Glutamatergic neuron (in vitro differentiated cells): ENCODE measurements at regions not wholly inside any gene's neighbourhood (a gene's known extent, or its start where the extent isn't known, plus 50 kb on each side); places are given as distances from the start of the nearest gene placed in this dataset.

Source experiments
- DNase-seq: peaks from one replicate; pipeline ENCODE4 v3.0.0; 2022
- H3K27ac Mint-ChIP-seq: one replicate; pipeline ENCODE4 v1.8.0; 2020; ENCODE audit warnings: mild to moderate bottlenecking, mixed read lengths, inconsistent platforms; ENCODE audit not compliant: unreplicated experiment
- H3K27me3 Mint-ChIP-seq: one replicate; pipeline ENCODE4 v1.8.0; 2020; ENCODE audit warnings: mild to moderate bottlenecking, moderate library complexity, mixed read lengths, inconsistent platforms; ENCODE audit not compliant: unreplicated experiment
- H3K36me3 Mint-ChIP-seq: one replicate; pipeline ENCODE4 v1.8.0; 2020; ENCODE audit warnings: mild to moderate bottlenecking, mixed read lengths, inconsistent platforms; ENCODE audit not compliant: unreplicated experiment
- H3K4me1 Mint-ChIP-seq: one replicate; pipeline ENCODE4 v1.8.0; 2020; ENCODE audit warnings: mild to moderate bottlenecking, low read depth, mixed read lengths, inconsistent platforms; ENCODE audit not compliant: unreplicated experiment
- H3K4me3 Mint-ChIP-seq: one replicate; pipeline ENCODE4 v1.8.0; 2020; ENCODE audit warnings: mild to moderate bottlenecking, mixed read lengths, inconsistent platforms; ENCODE audit not compliant: unreplicated experiment
- H3K9me3 Mint-ChIP-seq: one replicate; pipeline ENCODE4 v1.8.0; 2020; ENCODE audit warnings: mild to moderate bottlenecking, moderate library complexity, mixed read lengths, inconsistent platforms; ENCODE audit not compliant: unreplicated experiment
- TF ChIP-seq, protein P1 (sequence below): fragments of 200-600 bp; sonication (generic); IDR thresholded peaks from one replicate; pipeline ENCODE4 v1.5.0; 2021; ENCODE audit not compliant: partially characterized antibody, unreplicated experiment

DNA sequence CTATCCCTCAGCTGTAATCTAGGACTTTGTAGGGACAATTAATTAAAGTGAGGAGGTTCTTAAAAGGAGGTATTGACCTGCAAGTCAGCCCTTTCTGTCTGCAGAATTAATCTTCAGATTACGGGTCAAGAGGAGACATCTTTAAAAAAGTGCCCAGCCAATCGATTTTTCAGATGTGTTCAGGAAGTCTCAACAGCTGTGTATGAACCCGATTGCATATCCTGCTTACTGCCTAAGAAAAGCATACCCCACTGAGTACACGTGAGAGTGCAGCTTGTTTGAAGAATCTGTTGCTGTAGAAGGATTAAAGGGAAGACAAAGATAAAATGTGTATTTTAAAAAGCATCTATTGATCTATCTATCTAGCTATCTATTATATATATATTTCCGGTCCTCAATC is 1194.5 kb downstream of the UQCRFS1 start:
- Mint-ChIP-seq H3K9me3 (peaks cover 6% of the 10 kb centered on the region), H3K4me3 (no peak overlapping the region), H3K4me1 (peaks cover 6% of the 10 kb centered on the region), H3K27ac (no peak overlapping the region), H3K27me3 (peaks cover 4% of the 10 kb centered on the region), H3K36me3 (no peaks in the 10 kb centered on the region)
- TF ChIP-seq, protein P1, sequence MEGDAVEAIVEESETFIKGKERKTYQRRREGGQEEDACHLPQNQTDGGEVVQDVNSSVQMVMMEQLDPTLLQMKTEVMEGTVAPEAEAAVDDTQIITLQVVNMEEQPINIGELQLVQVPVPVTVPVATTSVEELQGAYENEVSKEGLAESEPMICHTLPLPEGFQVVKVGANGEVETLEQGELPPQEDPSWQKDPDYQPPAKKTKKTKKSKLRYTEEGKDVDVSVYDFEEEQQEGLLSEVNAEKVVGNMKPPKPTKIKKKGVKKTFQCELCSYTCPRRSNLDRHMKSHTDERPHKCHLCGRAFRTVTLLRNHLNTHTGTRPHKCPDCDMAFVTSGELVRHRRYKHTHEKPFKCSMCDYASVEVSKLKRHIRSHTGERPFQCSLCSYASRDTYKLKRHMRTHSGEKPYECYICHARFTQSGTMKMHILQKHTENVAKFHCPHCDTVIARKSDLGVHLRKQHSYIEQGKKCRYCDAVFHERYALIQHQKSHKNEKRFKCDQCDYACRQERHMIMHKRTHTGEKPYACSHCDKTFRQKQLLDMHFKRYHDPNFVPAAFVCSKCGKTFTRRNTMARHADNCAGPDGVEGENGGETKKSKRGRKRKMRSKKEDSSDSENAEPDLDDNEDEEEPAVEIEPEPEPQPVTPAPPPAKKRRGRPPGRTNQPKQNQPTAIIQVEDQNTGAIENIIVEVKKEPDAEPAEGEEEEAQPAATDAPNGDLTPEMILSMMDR, result no peak
- DNase-seq, result no peak

DNA sequence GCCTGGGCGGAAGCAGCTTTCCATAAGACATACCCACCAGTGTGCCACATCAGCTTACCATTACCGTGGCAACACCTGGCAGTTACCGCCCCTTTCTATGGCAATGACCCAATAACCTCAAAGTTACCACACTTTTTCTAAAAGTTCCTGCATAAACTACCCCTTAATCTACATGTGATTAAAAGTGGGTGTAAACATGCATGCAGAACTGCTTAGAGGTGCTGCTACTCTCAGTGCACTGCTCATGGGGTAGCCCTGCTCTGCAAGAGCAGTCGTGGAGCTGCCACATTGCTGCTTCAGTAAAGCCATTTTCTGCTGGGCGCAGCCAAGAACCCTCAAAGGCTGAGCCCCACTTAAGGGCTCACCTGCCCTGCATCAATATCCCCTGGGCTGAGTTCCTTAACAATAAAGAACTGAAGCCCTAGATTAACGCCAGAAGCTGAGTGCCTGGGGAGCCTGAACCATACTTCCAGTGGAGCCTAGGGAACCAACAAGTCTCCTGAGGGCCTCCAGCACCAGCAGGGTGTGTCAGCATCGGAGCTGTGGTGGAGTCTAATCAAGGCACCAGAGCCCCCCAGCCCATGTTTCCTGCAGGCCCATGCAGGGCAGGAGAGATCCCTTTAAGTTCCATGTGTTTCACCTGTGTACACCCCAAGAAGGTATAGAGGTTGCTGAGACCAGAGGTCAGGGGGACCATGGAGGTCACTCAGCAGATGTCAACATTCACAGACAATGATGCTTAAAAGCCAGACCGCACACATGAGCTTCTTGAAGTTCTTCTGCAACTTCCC is 1198.1 kb downstream of the UQCRFS1 start:
- TF ChIP-seq, protein P1, result no peak
- DNase-seq, result no peak
- Mint-ChIP-seq H3K36me3 (no peaks in the 10 kb centered on the region), H3K4me1 (peaks cover 4% of the 10 kb centered on the region), H3K27me3 (peaks cover 4% of the 10 kb centered on the region), H3K4me3 (no peak overlapping the region), H3K27ac (no peak overlapping the region), H3K9me3 (peaks cover 6% of the 10 kb centered on the region)

DNA sequence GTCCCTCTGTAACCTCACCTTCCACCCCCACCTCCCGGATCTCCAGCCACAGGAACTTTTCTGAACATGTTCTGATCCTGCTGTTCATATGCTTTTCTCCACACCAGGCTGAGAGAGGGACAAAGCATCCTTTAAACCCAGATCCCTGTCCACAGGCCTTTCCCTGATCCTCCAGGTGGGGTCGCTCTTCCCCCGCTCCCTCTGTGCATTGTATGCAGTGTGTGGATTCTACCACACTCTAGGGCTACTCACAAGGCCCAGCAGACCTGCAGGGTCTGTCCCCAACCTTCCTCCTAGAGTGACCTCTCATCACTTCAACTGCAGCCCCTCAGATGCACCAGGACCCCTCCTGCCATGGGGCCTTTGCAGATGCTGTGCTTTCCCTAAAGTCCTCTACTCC is 1200.6 kb downstream of the UQCRFS1 start:
- Mint-ChIP-seq H3K9me3 (peaks cover 6% of the 10 kb centered on the region), H3K27ac (no peak overlapping the region), H3K36me3 (no peaks in the 10 kb centered on the region), H3K4me1 (no peaks in the 10 kb centered on the region), H3K4me3 (no peak overlapping the region), H3K27me3 (peaks cover 3% of the 10 kb centered on the region)
- no peak for DNase-seq
- TF ChIP-seq, protein P1, result no peak

DNA sequence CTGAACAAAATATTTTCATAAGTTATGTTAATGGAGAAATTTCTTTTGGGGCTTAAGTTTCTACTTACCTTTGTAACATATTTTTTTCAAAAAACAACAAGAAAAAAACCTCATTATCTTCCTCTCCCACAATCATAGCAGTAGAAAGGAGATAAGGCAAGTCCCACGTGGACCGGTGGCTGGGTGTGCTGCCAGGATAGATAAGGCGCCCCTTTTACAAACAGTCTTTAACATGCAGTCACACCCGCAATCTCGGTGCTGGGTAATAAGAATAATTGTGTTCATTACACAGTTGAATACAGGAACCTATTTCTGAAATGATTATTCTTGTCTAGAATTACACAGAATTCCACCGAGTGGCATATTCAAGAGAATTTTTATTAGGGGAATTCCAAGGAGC is 1202.3 kb downstream of the UQCRFS1 start:
- Mint-ChIP-seq H3K4me3 (no peak overlapping the region), H3K36me3 (no peaks in the 10 kb centered on the region), H3K4me1 (no peaks in the 10 kb centered on the region), H3K9me3 (peaks cover 6% of the 10 kb centered on the region), H3K27me3 (peaks cover 2% of the 10 kb centered on the region), H3K27ac (no peak overlapping the region)
- DNase-seq, result no peak
- TF ChIP-seq, protein P1, result no peak

GRCh38 chr19:28009696-28010095 is 1203.3 kb downstream of the UQCRFS1 start:
- Mint-ChIP-seq H3K36me3 (no peaks in the 10 kb centered on the region), H3K27ac (no peak overlapping the region), H3K27me3 (no peaks in the 10 kb centered on the region), H3K9me3 (peaks cover 6% of the 10 kb centered on the region), H3K4me3 (no peak overlapping the region), H3K4me1 (no peaks in the 10 kb centered on the region)
- TF ChIP-seq, protein P1, result no peak
- no peak for DNase-seq
